HS-5 (cell line): ENCODE measurements at regions not wholly inside any gene's neighbourhood (a gene's known extent, or its start where the extent isn't known, plus 50 kb on each side); places are given as distances from the start of the nearest gene placed in this dataset.
"Not testable (repeated sequence)": the region's sequence is repeated elsewhere in the genome, so short reads cannot be mapped to it uniquely, and the experiment has no call there.

Experiments used
- DNase-seq: peaks from one replicate; pipeline ENCODE4 v3.0.0-alpha.2; 2012; ENCODE audit warnings: low read depth

- not testable (repeated sequence) for DNase-seq
Observed at GRCh38 chr7:65621580-65622201, 248.0 kb downstream of the ZNF92 start.

GRCh38 chr7:65631236-65631635, 241.6 kb upstream of the VKORC1L1 start:
- DNase-seq, result not testable (repeated sequence)

- DNase-seq, result not testable (repeated sequence)
Observed at GRCh38 chr7:65633587-65634404, 239.1 kb upstream of the VKORC1L1 start.

- DNase-seq, result not testable (repeated sequence)
Observed at GRCh38 chr7:65638918-65639317, 234.0 kb upstream of the VKORC1L1 start.

GRCh38 chr7:65639717-65640116, 233.2 kb upstream of the VKORC1L1 start:
- DNase-seq, result not testable (repeated sequence)

- not testable (repeated sequence) for DNase-seq
Observed at GRCh38 chr7:65643498-65643897, 229.4 kb upstream of the VKORC1L1 start.

- not testable (repeated sequence) for DNase-seq
Observed at GRCh38 chr7:65647153-65647964, 225.5 kb upstream of the VKORC1L1 start.

GRCh38 chr7:65651174-65651573, 221.7 kb upstream of the VKORC1L1 start:
- not testable (repeated sequence) for DNase-seq

GRCh38 chr7:65651826-65652592, 220.9 kb upstream of the VKORC1L1 start:
- not testable (repeated sequence) for DNase-seq

- not testable (repeated sequence) for DNase-seq
Observed at GRCh38 chr7:65652669-65653068, 220.2 kb upstream of the VKORC1L1 start.

GRCh38 chr7:65656494-65657188, 216.2 kb upstream of the VKORC1L1 start:
- not testable (repeated sequence) for DNase-seq

- DNase-seq, result not testable (repeated sequence)
Observed at GRCh38 chr7:65683362-65683761, 189.5 kb upstream of the VKORC1L1 start.

- not testable (repeated sequence) for DNase-seq
Observed at GRCh38 chr7:65699026-65699714, 173.7 kb upstream of the VKORC1L1 start.

- not testable (repeated sequence) for DNase-seq
Observed at GRCh38 chr7:65699715-65700356, 173.0 kb upstream of the VKORC1L1 start.

- DNase-seq, result not testable (repeated sequence)
Observed at GRCh38 chr7:65719123-65719798, 153.6 kb upstream of the VKORC1L1 start.

GRCh38 chr7:65722361-65722792, 150.5 kb upstream of the VKORC1L1 start:
- no peak for DNase-seq

GRCh38 chr7:65727182-65727581, 145.7 kb upstream of the VKORC1L1 start:
- DNase-seq, result not testable (repeated sequence)

- DNase-seq, result no peak
Observed at GRCh38 chr7:65731129-65731528, 141.7 kb upstream of the VKORC1L1 start.

- DNase-seq, result no peak
Observed at GRCh38 chr7:65731562-65732035, 141.3 kb upstream of the VKORC1L1 start.
